ENCODE measurements at regions not wholly inside any gene's neighbourhood (a gene's known extent, or its start where the extent isn't known, plus 50 kb on each side); places are given as distances from the start of the nearest gene placed in this dataset.

- H3K36me3 ChIP-seq (ENCODE audit: control insufficient read depth in 4 of 4, insufficient read depth in 4 of 4, low read length in 3 of 4) = no peaks in the 10 kb centered on the region
- H3K9me3 ChIP-seq (ENCODE audit: control extremely low read depth in 1 of 5, control insufficient read depth in 4 of 5, insufficient read depth in 2 of 5, low read depth in 1 of 5, low read length in 4 of 5) = peaks cover 0 to 1% (median 0%) of the 10 kb centered on the region in 5 experiments
- no peak for DNase-seq
- 63% methylated on average over 4 of the region's 6 CpGs for WGBS (ENCODE audit: insufficient coverage)
- peaks cover 0 to 3% (median 0%) of the 10 kb centered on the region in 4 experiments for H3K4me1 ChIP-seq (ENCODE audit: control extremely low read depth in 1 of 4, control insufficient read depth in 4 of 4, insufficient read depth in 4 of 4, low read length in 3 of 4)
- no peak overlapping the region for H3K27ac ChIP-seq (ENCODE audit: insufficient read depth in 1 of 2, low read depth in 1 of 2, low read length in 2 of 2, poor library complexity in 1 of 2, severe bottlenecking in 2 of 2)
- ChIA-PET POLR2A (no interaction called here), CTCF (no interaction called here)
- H3K4me3 ChIP-seq (ENCODE audit: control insufficient read depth in 1 of 7, extremely low read depth in 1 of 7, insufficient read depth in 4 of 7, low read depth in 2 of 7, low read length in 6 of 7) = no peak overlapping the region
- peaks cover 0 to 3% (median 0%) of the 10 kb centered on the region in 5 experiments for H3K27me3 ChIP-seq (replicated peaks in 2 of 5; ENCODE audit: control insufficient read depth in 4 of 5, insufficient read depth in 5 of 5, low read length in 4 of 5)
These were observed 318.9 kb upstream of the GATB start for GRCh38 chr4:152079543-152080293.

- DNase-seq = no peak
- no peaks in the 10 kb centered on the region for H3K27me3 ChIP-seq (replicated peaks in 2 of 5; ENCODE audit: control insufficient read depth in 4 of 5, insufficient read depth in 5 of 5, low read length in 4 of 5)
- H3K9me3 ChIP-seq (ENCODE audit: control extremely low read depth in 1 of 5, control insufficient read depth in 4 of 5, insufficient read depth in 2 of 5, low read depth in 1 of 5, low read length in 4 of 5) = peaks cover 0 to 1% (median 0%) of the 10 kb centered on the region in 5 experiments
- no peak overlapping the region for H3K4me3 ChIP-seq (ENCODE audit: control insufficient read depth in 1 of 7, extremely low read depth in 1 of 7, insufficient read depth in 4 of 7, low read depth in 2 of 7, low read length in 6 of 7)
- ChIA-PET POLR2A (no interaction called here), CTCF (no interaction called here)
- no CpG with 5 or more reads among the region's 3 CpGs for WGBS (ENCODE audit: insufficient coverage)
- peaks cover 0 to 3% (median 0%) of the 10 kb centered on the region in 4 experiments for H3K4me1 ChIP-seq (ENCODE audit: control extremely low read depth in 1 of 4, control insufficient read depth in 4 of 4, insufficient read depth in 4 of 4, low read length in 3 of 4)
- no peak overlapping the region for H3K27ac ChIP-seq (ENCODE audit: insufficient read depth in 1 of 2, low read depth in 1 of 2, low read length in 2 of 2, poor library complexity in 1 of 2, severe bottlenecking in 2 of 2)
- H3K36me3 ChIP-seq (ENCODE audit: control insufficient read depth in 4 of 4, insufficient read depth in 4 of 4, low read length in 3 of 4) = no peaks in the 10 kb centered on the region
These were observed 318.3 kb upstream of the GATB start for GRCh38 chr4:152079079-152079478.

- POLR2A ChIA-PET = no interaction called here
These were observed 316.8 kb upstream of the GATB start for GRCh38 chr4:152077582-152077981.

GRCh38 chr4:152075253-152075928, 314.6 kb upstream of the GATB start:
- no peaks in the 10 kb centered on the region for H3K27me3 ChIP-seq (replicated peaks in 2 of 5; ENCODE audit: control insufficient read depth in 4 of 5, insufficient read depth in 5 of 5, low read length in 4 of 5)
- H3K36me3 ChIP-seq (ENCODE audit: control insufficient read depth in 4 of 4, insufficient read depth in 4 of 4, low read length in 3 of 4) = no peaks in the 10 kb centered on the region
- 93% methylated on average over 8 of the region's 8 CpGs for WGBS (ENCODE audit: insufficient coverage)
- H3K9me3 ChIP-seq (ENCODE audit: control extremely low read depth in 1 of 5, control insufficient read depth in 4 of 5, insufficient read depth in 2 of 5, low read depth in 1 of 5, low read length in 4 of 5) = peaks cover 0 to 1% (median 0%) of the 10 kb centered on the region in 5 experiments
- POLR2A ChIA-PET = no interaction called here
- H3K4me1 ChIP-seq (ENCODE audit: control extremely low read depth in 1 of 4, control insufficient read depth in 4 of 4, insufficient read depth in 4 of 4, low read length in 3 of 4) = peaks cover 0 to 3% (median 0%) of the 10 kb centered on the region in 4 experiments
- DNase-seq = no peak
- CTCF ChIA-PET = interaction anchor here (1.2 kb wide), 1 partner anchor 27 kb away, joined by 3 read pairs; no protein-coding TSS in a partner anchor
- no peak overlapping the region for H3K4me3 ChIP-seq (ENCODE audit: control insufficient read depth in 1 of 7, extremely low read depth in 1 of 7, insufficient read depth in 4 of 7, low read depth in 2 of 7, low read length in 6 of 7)
- H3K27ac ChIP-seq (ENCODE audit: insufficient read depth in 1 of 2, low read depth in 1 of 2, low read length in 2 of 2, poor library complexity in 1 of 2, severe bottlenecking in 2 of 2) = no peak overlapping the region

More at GRCh38 chr4:152077582-152077981, 316.8 kb upstream of the GATB start:
- Histone ChIP-seq H3K36me3 (ENCODE audit: control insufficient read depth in 4 of 4, insufficient read depth in 4 of 4, low read length in 3 of 4) (no peaks in the 10 kb centered on the region), H3K27ac (ENCODE audit: insufficient read depth in 1 of 2, low read depth in 1 of 2, low read length in 2 of 2, poor library complexity in 1 of 2, severe bottlenecking in 2 of 2) (no peak overlapping the region), H3K27me3 (replicated peaks in 2 of 5; ENCODE audit: control insufficient read depth in 4 of 5, insufficient read depth in 5 of 5, low read length in 4 of 5) (no peaks in the 10 kb centered on the region), H3K9me3 (ENCODE audit: control extremely low read depth in 1 of 5, control insufficient read depth in 4 of 5, insufficient read depth in 2 of 5, low read depth in 1 of 5, low read length in 4 of 5) (peaks cover 0 to 1% (median 0%) of the 10 kb centered on the region in 5 experiments), H3K4me3 (ENCODE audit: control insufficient read depth in 1 of 7, extremely low read depth in 1 of 7, insufficient read depth in 4 of 7, low read depth in 2 of 7, low read length in 6 of 7) (no peak overlapping the region), H3K4me1 (ENCODE audit: control extremely low read depth in 1 of 4, control insufficient read depth in 4 of 4, insufficient read depth in 4 of 4, low read length in 3 of 4) (peaks cover 0 to 3% (median 0%) of the 10 kb centered on the region in 4 experiments)
- CTCF ChIA-PET = no interaction called here
- no peak for DNase-seq
- WGBS (ENCODE audit: insufficient coverage) = 96% methylated on average over 2 of the region's 2 CpGs

- ChIA-PET CTCF (interaction anchor here (1.2 kb wide), 1 partner anchor 26 kb away, joined by 3 read pairs; no protein-coding TSS in a partner anchor), POLR2A (no interaction called here)
- H3K27ac ChIP-seq (ENCODE audit: insufficient read depth in 1 of 2, low read depth in 1 of 2, low read length in 2 of 2, poor library complexity in 1 of 2, severe bottlenecking in 2 of 2) = no peak overlapping the region
- peaks cover 0 to 3% (median 0%) of the 10 kb centered on the region in 4 experiments for H3K4me1 ChIP-seq (ENCODE audit: control extremely low read depth in 1 of 4, control insufficient read depth in 4 of 4, insufficient read depth in 4 of 4, low read length in 3 of 4)
- 89% methylated on average over 1 of the region's 1 CpG for WGBS (ENCODE audit: insufficient coverage)
- H3K9me3 ChIP-seq (ENCODE audit: control extremely low read depth in 1 of 5, control insufficient read depth in 4 of 5, insufficient read depth in 2 of 5, low read depth in 1 of 5, low read length in 4 of 5) = peaks cover 0 to 1% (median 0%) of the 10 kb centered on the region in 5 experiments
- H3K36me3 ChIP-seq (ENCODE audit: control insufficient read depth in 4 of 4, insufficient read depth in 4 of 4, low read length in 3 of 4) = no peaks in the 10 kb centered on the region
- H3K4me3 ChIP-seq (ENCODE audit: control insufficient read depth in 1 of 7, extremely low read depth in 1 of 7, insufficient read depth in 4 of 7, low read depth in 2 of 7, low read length in 6 of 7) = no peak overlapping the region
- no peaks in the 10 kb centered on the region for H3K27me3 ChIP-seq (replicated peaks in 2 of 5; ENCODE audit: control insufficient read depth in 4 of 5, insufficient read depth in 5 of 5, low read length in 4 of 5)
- no peak for DNase-seq
These were observed 313.8 kb upstream of the GATB start for GRCh38 chr4:152074573-152074972.

GRCh38 chr4:152074088-152074437, 313.3 kb upstream of the GATB start:
- no peak overlapping the region for H3K4me3 ChIP-seq (ENCODE audit: control insufficient read depth in 1 of 7, extremely low read depth in 1 of 7, insufficient read depth in 4 of 7, low read depth in 2 of 7, low read length in 6 of 7)
- H3K4me1 ChIP-seq (ENCODE audit: control extremely low read depth in 1 of 4, control insufficient read depth in 4 of 4, insufficient read depth in 4 of 4, low read length in 3 of 4) = no peaks in the 10 kb centered on the region
- ChIA-PET POLR2A (no interaction called here), CTCF (interaction anchor here (1.2 kb wide), 1 partner anchor 26 kb away, joined by 3 read pairs; no protein-coding TSS in a partner anchor)
- H3K9me3 ChIP-seq (ENCODE audit: control extremely low read depth in 1 of 5, control insufficient read depth in 4 of 5, insufficient read depth in 2 of 5, low read depth in 1 of 5, low read length in 4 of 5) = peaks cover 0 to 1% (median 0%) of the 10 kb centered on the region in 5 experiments
- no peak overlapping the region for H3K27ac ChIP-seq (ENCODE audit: insufficient read depth in 1 of 2, low read depth in 1 of 2, low read length in 2 of 2, poor library complexity in 1 of 2, severe bottlenecking in 2 of 2)
- DNase-seq = no peak
- no CpG with 5 or more reads among the region's 1 CpG for WGBS (ENCODE audit: insufficient coverage)
- no peaks in the 10 kb centered on the region for H3K36me3 ChIP-seq (ENCODE audit: control insufficient read depth in 4 of 4, insufficient read depth in 4 of 4, low read length in 3 of 4)
- no peaks in the 10 kb centered on the region for H3K27me3 ChIP-seq (replicated peaks in 2 of 5; ENCODE audit: control insufficient read depth in 4 of 5, insufficient read depth in 5 of 5, low read length in 4 of 5)
